IPS-15b (cell line): ENCODE measurements at regions not wholly inside any gene's neighbourhood (a gene's known extent, or its start where the extent isn't known, plus 50 kb on each side); places are given as distances from the start of the nearest gene placed in this dataset.

Experiments
- H3K27me3 ChIP-seq: one replicate; pipeline ENCODE4 v1.6.1; 2013; ENCODE audit warnings: low read length; ENCODE audit not compliant: control insufficient read depth, insufficient read depth
- H3K36me3 ChIP-seq: one replicate; pipeline ENCODE4 v1.6.1; 2013; ENCODE audit warnings: low read length; ENCODE audit not compliant: control insufficient read depth, insufficient read depth
- H3K4me1 ChIP-seq: one replicate; pipeline ENCODE4 v1.6.1; 2013; ENCODE audit warnings: mild to moderate bottlenecking, low read length; ENCODE audit not compliant: control insufficient read depth, insufficient read depth
- H3K4me3 ChIP-seq: one replicate; pipeline ENCODE4 v1.5.1; 2013; ENCODE audit warnings: low read depth, low read length
- H3K9ac ChIP-seq: one replicate; pipeline ENCODE4 v1.6.1; 2013; ENCODE audit warnings: low read depth, mild to moderate bottlenecking, low read length
- H3K9me3 ChIP-seq: one replicate; pipeline ENCODE4 v1.6.1; 2013; ENCODE audit warnings: mild to moderate bottlenecking, low read length; ENCODE audit not compliant: control insufficient read depth, insufficient read depth

GRCh38 chr3:186487819-186488218, 56.4 kb downstream of the CRYGS start:
- Histone ChIP-seq H3K9ac (no peak overlapping the region), H3K4me1 (no peaks in the 10 kb centered on the region), H3K36me3 (no peaks in the 10 kb centered on the region), H3K9me3 (no peaks in the 10 kb centered on the region), H3K27me3 (no peaks in the 10 kb centered on the region), H3K4me3 (no peak overlapping the region)

- H3K9me3 ChIP-seq = no peaks in the 10 kb centered on the region
These were observed 57.1 kb downstream of the CRYGS start for GRCh38 chr3:186487037-186487436.

GRCh38 chr3:186483611-186484340, 60.4 kb downstream of the CRYGS start:
- Histone ChIP-seq H3K4me1 (no peaks in the 10 kb centered on the region), H3K9ac (no peak overlapping the region), H3K27me3 (no peaks in the 10 kb centered on the region), H3K9me3 (no peaks in the 10 kb centered on the region), H3K36me3 (no peaks in the 10 kb centered on the region), H3K4me3 (no peak overlapping the region)

More at GRCh38 chr3:186487037-186487436, 57.1 kb downstream of the CRYGS start:
- H3K9ac ChIP-seq = no peak overlapping the region
- no peaks in the 10 kb centered on the region for H3K36me3 ChIP-seq
- H3K27me3 ChIP-seq = no peaks in the 10 kb centered on the region
- no peaks in the 10 kb centered on the region for H3K4me1 ChIP-seq
- no peak overlapping the region for H3K4me3 ChIP-seq

GRCh38 chr3:186481526-186481925, 62.7 kb downstream of the CRYGS start:
- Histone ChIP-seq H3K27me3 (no peaks in the 10 kb centered on the region), H3K4me1 (no peaks in the 10 kb centered on the region), H3K4me3 (no peak overlapping the region), H3K36me3 (no peaks in the 10 kb centered on the region), H3K9me3 (no peaks in the 10 kb centered on the region), H3K9ac (no peak overlapping the region)

- Histone ChIP-seq H3K4me1 (no peaks in the 10 kb centered on the region), H3K36me3 (no peaks in the 10 kb centered on the region), H3K9ac (no peak overlapping the region), H3K4me3 (no peak overlapping the region), H3K27me3 (no peaks in the 10 kb centered on the region), H3K9me3 (no peaks in the 10 kb centered on the region)
These were observed 66.3 kb downstream of the CRYGS start for GRCh38 chr3:186477876-186478275.

- Histone ChIP-seq H3K9ac (no peak overlapping the region), H3K27me3 (no peaks in the 10 kb centered on the region), H3K4me1 (no peaks in the 10 kb centered on the region), H3K36me3 (no peaks in the 10 kb centered on the region), H3K9me3 (no peaks in the 10 kb centered on the region), H3K4me3 (no peak overlapping the region)
These were observed 67.1 kb downstream of the CRYGS start for GRCh38 chr3:186477033-186477432.

- Histone ChIP-seq H3K9ac (no peak overlapping the region), H3K27me3 (no peaks in the 10 kb centered on the region), H3K9me3 (no peaks in the 10 kb centered on the region), H3K4me1 (no peaks in the 10 kb centered on the region), H3K4me3 (no peak overlapping the region), H3K36me3 (no peaks in the 10 kb centered on the region)
These were observed 67.6 kb downstream of the CRYGS start for GRCh38 chr3:186476541-186476940.

- no peaks in the 10 kb centered on the region for H3K4me1 ChIP-seq
- H3K9me3 ChIP-seq = no peaks in the 10 kb centered on the region
- H3K4me3 ChIP-seq = no peak overlapping the region
- H3K27me3 ChIP-seq = no peaks in the 10 kb centered on the region
- H3K36me3 ChIP-seq = no peaks in the 10 kb centered on the region
- H3K9ac ChIP-seq = no peak overlapping the region
These were observed 68.1 kb downstream of the CRYGS start for GRCh38 chr3:186476044-186476468.

GRCh38 chr3:186473166-186473565, 71.0 kb downstream of the CRYGS start:
- no peaks in the 10 kb centered on the region for H3K36me3 ChIP-seq
- no peaks in the 10 kb centered on the region for H3K9me3 ChIP-seq
- no peak overlapping the region for H3K4me3 ChIP-seq
- H3K27me3 ChIP-seq = no peaks in the 10 kb centered on the region
- H3K9ac ChIP-seq = no peak overlapping the region
- no peaks in the 10 kb centered on the region for H3K4me1 ChIP-seq

- Histone ChIP-seq H3K9me3 (no peaks in the 10 kb centered on the region), H3K27me3 (no peaks in the 10 kb centered on the region), H3K9ac (no peak overlapping the region), H3K4me1 (no peaks in the 10 kb centered on the region), H3K4me3 (no peak overlapping the region), H3K36me3 (no peaks in the 10 kb centered on the region)
These were observed 71.6 kb downstream of the CRYGS start for GRCh38 chr3:186472456-186473008.

- H3K27me3 ChIP-seq = no peaks in the 10 kb centered on the region
- H3K36me3 ChIP-seq = no peaks in the 10 kb centered on the region
- no peaks in the 10 kb centered on the region for H3K4me1 ChIP-seq
- no peak overlapping the region for H3K4me3 ChIP-seq
- H3K9me3 ChIP-seq = no peaks in the 10 kb centered on the region
- H3K9ac ChIP-seq = no peak overlapping the region
These were observed 72.4 kb downstream of the CRYGS start for GRCh38 chr3:186471771-186472170.

GRCh38 chr3:186469525-186469924, 74.7 kb downstream of the CRYGS start:
- no peaks in the 10 kb centered on the region for H3K4me1 ChIP-seq
- H3K9me3 ChIP-seq = no peaks in the 10 kb centered on the region
- no peaks in the 10 kb centered on the region for H3K27me3 ChIP-seq
- no peak overlapping the region for H3K9ac ChIP-seq
- H3K4me3 ChIP-seq = no peak overlapping the region
- H3K36me3 ChIP-seq = no peaks in the 10 kb centered on the region
